Right lung (tissue), 2 donors: ENCODE measurements at regions not wholly inside any gene's neighbourhood (a gene's known extent, or its start where the extent isn't known, plus 50 kb on each side); places are given as distances from the start of the nearest gene placed in this dataset.
"Not testable (repeated sequence)": the region's sequence is repeated elsewhere in the genome, so short reads cannot be mapped to it uniquely, and the experiment has no call there.

Source experiments
- DNase-seq, 2 donors: peaks; one replicate each; pipeline ENCODE4 v3.0.0-alpha.2; 2013

GRCh38 chr17:34740565-34741520 is 161.5 kb downstream of the TMEM132E start:
- DNase-seq, result no peak

- DNase-seq, result no peak
Observed at GRCh38 chr17:34739386-34739785, 160.0 kb downstream of the TMEM132E start.

- DNase-seq, result not testable (repeated sequence)
Observed at GRCh38 chr17:34737673-34738072, 158.3 kb downstream of the TMEM132E start.

GRCh38 chr17:34736611-34737010 is 157.2 kb downstream of the TMEM132E start:
- no peak for DNase-seq

GRCh38 chr17:34733333-34733732 is 154.0 kb downstream of the TMEM132E start:
- no peak for DNase-seq

GRCh38 chr17:34730816-34731215 is 151.4 kb downstream of the TMEM132E start:
- DNase-seq, result no peak

GRCh38 chr17:34728771-34729310 is 149.5 kb downstream of the TMEM132E start:
- DNase-seq, result no peak

- DNase-seq, result no peak
Observed at GRCh38 chr17:34727601-34728000, 148.2 kb downstream of the TMEM132E start.

- DNase-seq, result no peak
Observed at GRCh38 chr17:34726536-34727384, 147.4 kb downstream of the TMEM132E start.

GRCh38 chr17:34725725-34726124 is 146.3 kb downstream of the TMEM132E start:
- no peak for DNase-seq

GRCh38 chr17:34725008-34725407 is 145.6 kb downstream of the TMEM132E start:
- DNase-seq, result no peak

- no peak for DNase-seq
Observed at GRCh38 chr17:34723875-34724274, 144.5 kb downstream of the TMEM132E start.

- no peak for DNase-seq
Observed at GRCh38 chr17:34721326-34721725, 141.9 kb downstream of the TMEM132E start.

- no peak for DNase-seq
Observed at GRCh38 chr17:34720760-34721159, 141.4 kb downstream of the TMEM132E start.

GRCh38 chr17:34719569-34719968 is 140.2 kb downstream of the TMEM132E start:
- no peak for DNase-seq

- DNase-seq, result no peak
Observed at GRCh38 chr17:34717092-34717491, 137.7 kb downstream of the TMEM132E start.

- no peak for DNase-seq
Observed at GRCh38 chr17:34716291-34716690, 136.9 kb downstream of the TMEM132E start.

- no peak for DNase-seq
Observed at GRCh38 chr17:34715504-34715903, 136.1 kb downstream of the TMEM132E start.

- no peak for DNase-seq
Observed at GRCh38 chr17:34714475-34715410, 135.4 kb downstream of the TMEM132E start.

GRCh38 chr17:34713687-34714086 is 134.3 kb downstream of the TMEM132E start:
- DNase-seq, result no peak
